HCT116 (cell line): ENCODE measurements at regions not wholly inside any gene's neighbourhood (a gene's known extent, or its start where the extent isn't known, plus 50 kb on each side); places are given as distances from the start of the nearest gene placed in this dataset.

Experiments used
- ATAC-seq: fragments of 200-7000 bp; cut with Tn5 transposase; 2 replicates; pipeline ENCODE4 v1.9.1; 2020; ENCODE audit warnings: mild to moderate bottlenecking, moderate library complexity
- BruUV-seq: library from RNA; stranded (reverse); fragments of 400-500 nt; replicated peaks from 2 replicates; lab custom pipeline; 2021; lab: Mats Ljungman, UMichigan
- CTCF ChIA-PET: fragments of 300-600 bp; sonication (Branson Sonifier 250); formaldehyde crosslinking; loops from one replicate; lab custom pipeline; 2021; ENCODE audit warnings: antibody characterized with exemption; lab: Charles Lee
- POLR2A ChIA-PET: fragments of 300-600, 350-600 bp; sonication (Branson Sonifier 250); formaldehyde crosslinking; loops from one replicate; lab custom pipeline; 2021; ENCODE audit warnings: antibody characterized with exemption; lab: Charles Lee
- RAD21 ChIA-PET, 2 experiments: fragments of 300-600 bp; sonication (Branson Sonifier 250); formaldehyde crosslinking; loops; one replicate each; lab custom pipeline; 2023; ENCODE audit warnings: low total read pairs in 2 of 2; ENCODE audit not compliant: uncharacterized antibody in 2 of 2, unreplicated experiment in 2 of 2, low non-redundant PET in 1 of 2; lab: Charles Lee
- DNase-seq: peaks from one replicate; pipeline ENCODE4 v3.0.0-alpha.2; 2010; ENCODE audit warnings: low read depth, low spot score
- H2AFZ ChIP-seq: fragments of 200-600 bp; shearing (Covaris generic), sonication (generic); 2 replicates; pipeline ENCODE4 v1.6.1; 2017; ENCODE audit warnings: low read depth, mixed run types, mixed read lengths, antibody characterized with exemption, low read length; ENCODE audit not compliant: poor library complexity, severe bottlenecking
- H3K27ac ChIP-seq: 2 replicates; pipeline ENCODE4 v1.5.1; 2012; ENCODE audit warnings: low read depth, low read length
- H3K27me3 ChIP-seq: fragments of 200-600 bp; sonication (generic); 2 replicates; pipeline ENCODE4 v1.6.1; 2016; ENCODE audit warnings: mixed run types, low read length, mixed read lengths; ENCODE audit not compliant: insufficient read depth
- H3K36me3 ChIP-seq, 2 experiments: fragments of 200-500 bp in 1 of 2; fragments of 200-600 bp in 1 of 2; sonication (Bioruptor generic) in 1 of 2; sonication (generic) in 1 of 2; 2 replicates each; pipeline versions ENCODE4 v1.5.1 to v1.6.1; 2014 to 2016; ENCODE audit warnings: low read length in 2 of 2, inconsistent platforms in 1 of 2, mixed read lengths in 1 of 2, mixed run types in 1 of 2; ENCODE audit not compliant: insufficient read depth in 2 of 2, control insufficient read depth in 1 of 2
- H3K4me1 ChIP-seq, 2 experiments: fragments of 200-600 bp in 1 of 2; sonication (generic) in 1 of 2; 2 replicates each; pipeline versions ENCODE4 v1.5.1 to v1.6.1; 2012 to 2017; ENCODE audit warnings: low read length in 2 of 2, inconsistent platforms in 1 of 2, mild to moderate bottlenecking in 1 of 2, mixed read lengths in 1 of 2, mixed run types in 1 of 2, moderate library complexity in 1 of 2; ENCODE audit not compliant: insufficient read depth in 2 of 2, control insufficient read depth in 1 of 2
- H3K4me2 ChIP-seq: fragments of 200-600 bp; sonication (generic); 2 replicates; pipeline ENCODE4 v1.6.1; 2017; ENCODE audit warnings: mixed run types, low read length, mixed read lengths
- H3K4me3 ChIP-seq, 2 experiments: fragments of 200-600 bp in 1 of 2; sonication (generic) in 1 of 2; replicated peaks in 1 of 2; 2 replicates each; pipeline ENCODE4 v1.5.1; 2011 to 2016; ENCODE audit warnings: low read length in 2 of 2, control low read depth in 1 of 2, low read depth in 1 of 2, mild to moderate bottlenecking in 1 of 2, mixed read lengths in 1 of 2, mixed run types in 1 of 2
- H3K79me2 ChIP-seq: fragments of 200-600 bp; sonication (generic); 2 replicates; pipeline ENCODE4 v1.6.1; 2017; ENCODE audit warnings: mild to moderate bottlenecking, mixed run types, low read length, moderate library complexity, mixed read lengths; ENCODE audit not compliant: insufficient read depth
- H3K9ac ChIP-seq: fragments of 200-600 bp; sonication (generic); 2 replicates; pipeline ENCODE4 v1.6.1; 2016; ENCODE audit warnings: low read length, mixed read lengths
- H3K9me2 ChIP-seq: fragments of 200-600 bp; sonication (generic), shearing (Covaris generic); 2 replicates; pipeline ENCODE4 v1.6.1; 2017; ENCODE audit warnings: mixed run types, mild to moderate bottlenecking, moderate library complexity; ENCODE audit not compliant: insufficient read depth
- H3K9me3 ChIP-seq, 2 experiments: fragments of 200-500 bp in 1 of 2; fragments of 200-600 bp in 1 of 2; sonication (Bioruptor generic) in 1 of 2; sonication (generic) in 1 of 2; 2 replicates each; pipeline ENCODE4 v1.6.1; 2014 to 2017; ENCODE audit warnings: low read length in 2 of 2, mixed read lengths in 2 of 2, inconsistent platforms in 1 of 2, low read depth in 1 of 2, mild to moderate bottlenecking in 1 of 2, mixed run types in 1 of 2, moderate library complexity in 1 of 2; ENCODE audit not compliant: control insufficient read depth in 1 of 2, insufficient read depth in 1 of 2
- H4K20me1 ChIP-seq: fragments of 200-600 bp; sonication (generic), shearing (Covaris generic); 2 replicates; pipeline ENCODE4 v1.6.1; 2017; ENCODE audit warnings: mixed run types, mild to moderate bottlenecking, moderate library complexity; ENCODE audit not compliant: insufficient read depth
- CBX3 ChIP-seq: IDR thresholded peaks from 2 replicates; pipeline ENCODE4 v1.6.1; 2012; ENCODE audit warnings: low read depth
- CEBPB ChIP-seq: IDR thresholded peaks from 2 replicates; pipeline ENCODE4 v1.6.1; 2012; ENCODE audit warnings: low read depth
- EGR1 ChIP-seq: IDR thresholded peaks from 2 replicates; pipeline ENCODE4 v1.6.1; 2012; ENCODE audit warnings: low read depth
- EZH2 ChIP-seq: fragments of 200-600 bp; sonication (generic); IDR thresholded peaks from 2 replicates; pipeline ENCODE4 v1.6.1; 2017; ENCODE audit warnings: antibody characterized with exemption, mixed run types
- EZH2phosphoT487 ChIP-seq: fragments of 200-600 bp; IDR thresholded peaks from 2 replicates; pipeline ENCODE4 v1.6.1; 2018; ENCODE audit warnings: antibody characterized with exemption, borderline replicate concordance
- FOSL1 ChIP-seq: IDR thresholded peaks from 2 replicates; pipeline ENCODE4 v1.6.1; 2012; ENCODE audit warnings: low read depth
- POLR2AphosphoS5 ChIP-seq: IDR thresholded peaks from 2 replicates; pipeline ENCODE4 v1.6.1; 2011; ENCODE audit warnings: mild to moderate bottlenecking, low read depth, low read length, moderate library complexity
- RAD21 ChIP-seq: IDR thresholded peaks from 2 replicates; pipeline ENCODE4 v1.6.1; 2012; ENCODE audit warnings: low read depth, mild to moderate bottlenecking
- REST ChIP-seq: IDR thresholded peaks from 2 replicates; pipeline ENCODE4 v1.6.1; 2012; ENCODE audit warnings: low read depth
- SIN3A ChIP-seq: IDR thresholded peaks from 2 replicates; pipeline ENCODE4 v1.6.1; 2012; ENCODE audit warnings: low read depth
- SP1 ChIP-seq: IDR thresholded peaks from 2 replicates; pipeline ENCODE4 v1.6.1; 2012; ENCODE audit warnings: low read depth
- ZBTB33 ChIP-seq: IDR thresholded peaks from 2 replicates; pipeline ENCODE4 v1.6.1; 2011; ENCODE audit warnings: mild to moderate bottlenecking, low read length, moderate library complexity; ENCODE audit not compliant: insufficient replicate concordance; ENCODE audit errors: extremely low read depth
- ZFX ChIP-seq: fragments of 450-650 bp; IDR thresholded peaks from 2 replicates; pipeline ENCODE4 v1.6.1; 2017
- ZNF274 ChIP-seq: fragments of 200-500 bp; sonication (Bioruptor generic); IDR thresholded peaks from 2 replicates; pipeline ENCODE4 v1.6.1; 2014; ENCODE audit warnings: mild to moderate bottlenecking, low read depth, low read length, inconsistent platforms
- intact Hi-C: fragments of 100-400 bp; cut with micrococcal nuclease; formaldehyde crosslinking; loops from 2 replicates; pipeline ENCODE4 v1.10.0; 2022
- TF ChIP-seq, protein P1 (sequence below): IDR thresholded peaks from 2 replicates; pipeline ENCODE4 v1.6.1; 2012

DNA sequence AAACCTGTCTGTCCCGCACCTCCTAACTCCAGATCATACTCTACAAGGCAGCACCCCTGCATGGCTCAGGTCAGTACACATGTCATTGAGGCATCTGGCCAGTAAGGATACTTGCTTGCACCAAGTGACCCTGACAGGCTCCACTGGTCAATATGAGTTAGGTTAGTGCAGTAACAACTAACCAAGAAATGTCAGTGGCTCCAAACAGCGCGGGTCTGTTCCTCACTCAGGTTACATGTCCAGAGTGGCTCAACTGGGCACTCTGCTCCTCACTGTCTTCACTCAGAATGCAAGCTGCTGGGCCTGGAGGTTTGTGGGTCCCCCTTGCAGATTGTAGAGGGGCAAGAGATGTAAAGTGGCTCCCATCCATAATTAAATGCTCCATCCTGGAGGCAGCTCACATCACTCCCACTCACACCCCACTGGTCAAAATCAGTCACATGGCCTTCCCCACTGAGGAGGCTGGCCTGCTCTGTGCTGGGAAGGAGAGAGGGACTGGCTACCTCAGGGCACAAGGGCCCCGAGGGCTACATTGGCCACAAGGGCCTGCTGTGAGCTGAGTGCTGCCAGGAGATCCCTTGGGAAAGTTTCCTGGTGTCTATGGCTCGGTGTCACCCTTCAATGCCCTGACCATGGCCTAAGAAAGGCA lies 109.1 kb upstream of the GDF10 start:
- H3K36me3 ChIP-seq = no peaks in the 10 kb centered on the region
- TF ChIP-seq SIN3A (no peak), REST (no peak), CEBPB (no peak), SP1 (no peak), EGR1 (no peak), RAD21 (no peak), EZH2phosphoT487 (no peak), EZH2 (no peak), CBX3 (no peak), ZFX (no peak), ZBTB33 (no peak), ZNF274 (no peak), POLR2AphosphoS5 (no peak), FOSL1 (no peak)
- TF ChIP-seq, protein P1, sequence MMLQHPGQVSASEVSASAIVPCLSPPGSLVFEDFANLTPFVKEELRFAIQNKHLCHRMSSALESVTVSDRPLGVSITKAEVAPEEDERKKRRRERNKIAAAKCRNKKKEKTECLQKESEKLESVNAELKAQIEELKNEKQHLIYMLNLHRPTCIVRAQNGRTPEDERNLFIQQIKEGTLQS = no peak
- ATAC-seq (0 out of 2 replicates have a peak, but pooled peaks have one; percentile 52), DNase-seq (no peak)
- no peaks in the 10 kb centered on the region for H3K9me2 ChIP-seq
- intact Hi-C loops = no loop called here
- H3K9ac ChIP-seq = no peak overlapping the region
- no peak overlapping the region for H3K4me3 ChIP-seq
- H3K9me3 ChIP-seq = no peaks in the 10 kb centered on the region
- no peak overlapping the region for H3K4me2 ChIP-seq
- H3K4me1 ChIP-seq = peaks cover 0 to 2% of the 10 kb centered on the region in 2 experiments; a peak in 1 of 4 replicates
- H3K79me2 ChIP-seq = no peaks in the 10 kb centered on the region
- ChIA-PET RAD21 (no interaction called here), CTCF (no interaction called here), POLR2A (no interaction called here)
- H4K20me1 ChIP-seq = no peaks in the 10 kb centered on the region
- no peak overlapping the region for H3K27ac ChIP-seq
- H2AFZ ChIP-seq = no peak overlapping the region
- H3K27me3 ChIP-seq = no peaks in the 10 kb centered on the region
- no TSS peak for BruUV-seq
